ENCODE measurements at regions not wholly inside any gene's neighbourhood (a gene's known extent, or its start where the extent isn't known, plus 50 kb on each side); places are given as distances from the start of the nearest gene placed in this dataset.

DNA sequence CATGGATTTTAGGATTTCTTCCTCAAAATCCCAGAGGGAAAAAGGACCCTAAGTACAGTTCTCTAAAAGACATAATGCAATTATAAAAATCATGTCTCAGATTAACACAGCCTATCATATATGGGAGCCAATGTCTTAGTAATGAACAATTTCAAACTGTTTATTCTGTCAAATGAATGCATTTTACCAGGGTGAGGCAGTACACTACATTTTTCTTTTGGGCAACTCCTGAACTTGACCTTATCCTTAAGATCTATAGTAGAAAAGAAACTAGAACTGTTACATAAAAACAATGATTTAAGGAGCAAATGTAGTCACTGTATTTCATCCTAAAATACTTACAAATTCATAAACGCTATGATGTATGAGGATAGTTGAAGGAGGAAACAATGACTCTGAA is 226.3 kb upstream of the B3GALT2 start:
- Mint-ChIP-seq H3K36me3 (ENCODE audit: low read depth) (peaks cover 43% of the 10 kb centered on the region), H3K9me3 (ENCODE audit: insufficient read depth) (peaks cover 22% of the 10 kb centered on the region), H3K27me3 (ENCODE audit: low read depth) (no peaks in the 10 kb centered on the region), H3K4me1 (ENCODE audit: low read depth) (peaks cover 56% of the 10 kb centered on the region), H3K4me3 (no peak overlapping the region), H3K27ac (no peak overlapping the region)
- POLR2A ChIA-PET: no interaction called here
- DNase-seq (no peak), ATAC-seq (no peak)
- CTCF ChIA-PET: no interaction called here

DNA sequence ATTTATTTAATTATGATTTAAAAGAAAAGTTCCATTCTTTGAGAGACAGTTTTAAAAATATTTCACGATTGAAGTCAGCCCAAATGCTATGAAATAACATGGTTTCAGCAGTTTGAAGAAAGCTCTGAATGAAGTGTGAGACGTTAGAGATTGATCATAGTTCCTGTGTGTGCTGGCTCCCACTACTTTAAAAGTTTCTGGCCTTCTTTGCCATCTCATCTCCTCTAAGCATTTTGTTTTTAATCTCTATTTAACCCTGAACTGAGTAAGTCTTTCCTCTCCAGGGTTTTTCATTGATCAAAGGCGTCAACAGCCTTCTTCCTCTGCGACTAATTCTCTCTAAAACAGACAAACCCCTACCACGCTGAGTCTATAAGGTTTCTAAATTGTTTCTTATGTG is 225.3 kb upstream of the B3GALT2 start:
- peak overlapping the region; percentile 81 for H3K27ac Mint-ChIP-seq
- DNase-seq (no peak), ATAC-seq (peak; percentile 75)
- POLR2A ChIA-PET: no interaction called here
- H3K27me3 Mint-ChIP-seq (ENCODE audit: low read depth): no peaks in the 10 kb centered on the region
- peaks cover 22% of the 10 kb centered on the region for H3K9me3 Mint-ChIP-seq (ENCODE audit: insufficient read depth)
- H3K4me3 Mint-ChIP-seq: peak overlapping the region; percentile 46
- peaks cover 45% of the 10 kb centered on the region for H3K36me3 Mint-ChIP-seq (ENCODE audit: low read depth)
- CTCF ChIA-PET: no interaction called here
- H3K4me1 Mint-ChIP-seq (ENCODE audit: low read depth): peaks cover 53% of the 10 kb centered on the region

DNA sequence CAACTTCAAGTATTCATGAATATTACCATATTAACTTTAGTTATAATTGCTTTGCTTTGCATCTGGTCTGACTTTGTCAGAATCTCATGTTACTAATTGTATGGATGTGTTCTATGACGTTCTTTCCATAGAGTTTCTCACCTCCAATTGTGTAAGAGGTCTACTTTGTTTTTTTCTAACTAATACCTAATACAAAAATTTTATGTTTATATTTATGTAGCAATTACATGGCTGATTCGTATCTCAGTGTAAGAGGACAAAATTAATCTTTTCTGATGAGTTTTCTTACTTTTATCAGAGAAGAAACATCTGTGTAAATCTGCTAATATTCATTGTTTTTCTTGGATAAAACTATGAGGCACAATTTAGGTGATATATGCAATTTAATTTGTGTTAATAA is 224.8 kb upstream of the B3GALT2 start:
- H3K9me3 Mint-ChIP-seq (ENCODE audit: insufficient read depth): peaks cover 22% of the 10 kb centered on the region
- no peak overlapping the region for H3K4me3 Mint-ChIP-seq
- no peak for DNase-seq
- CTCF ChIA-PET: no interaction called here
- H3K36me3 Mint-ChIP-seq (ENCODE audit: low read depth): peaks cover 40% of the 10 kb centered on the region
- H3K27me3 Mint-ChIP-seq (ENCODE audit: low read depth): no peaks in the 10 kb centered on the region
- POLR2A ChIA-PET: no interaction called here
- ATAC-seq: no peak
- no peak overlapping the region for H3K27ac Mint-ChIP-seq
- H3K4me1 Mint-ChIP-seq (ENCODE audit: low read depth): peaks cover 51% of the 10 kb centered on the region

DNA sequence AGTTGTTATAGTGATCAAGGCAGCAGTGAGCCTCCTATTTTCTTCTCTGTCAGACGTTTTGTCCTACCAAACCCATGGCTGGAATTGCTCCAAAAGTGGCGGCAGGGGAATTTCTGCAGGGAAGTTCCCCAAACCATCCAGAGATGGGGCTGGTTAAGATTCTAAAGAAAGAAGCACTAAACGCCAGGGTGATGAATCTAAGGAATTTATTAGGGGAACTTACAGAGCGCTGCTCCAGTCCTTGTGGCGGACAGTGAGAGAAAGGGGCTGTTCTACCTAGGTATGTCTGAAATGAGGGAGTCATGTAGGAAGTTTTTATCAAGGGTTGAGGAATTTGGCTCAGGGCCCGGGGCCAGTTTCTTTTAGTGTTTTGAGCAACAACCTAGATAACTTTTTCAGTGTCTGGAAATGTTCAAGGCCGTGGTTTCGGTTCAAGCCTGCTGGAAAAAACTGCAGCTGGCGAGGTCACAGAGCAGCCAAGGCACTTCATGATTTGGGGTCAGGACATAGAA is 222.4 kb upstream of the B3GALT2 start:
- ChIA-PET CTCF (no interaction called here), POLR2A (no interaction called here)
- Mint-ChIP-seq H3K9me3 (ENCODE audit: insufficient read depth) (peaks cover 7% of the 10 kb centered on the region), H3K36me3 (ENCODE audit: low read depth) (peaks cover 31% of the 10 kb centered on the region), H3K27ac (no peak overlapping the region), H3K4me3 (no peak overlapping the region), H3K4me1 (ENCODE audit: low read depth) (peaks cover 36% of the 10 kb centered on the region), H3K27me3 (ENCODE audit: low read depth) (no peaks in the 10 kb centered on the region)
- DNase-seq (no peak), ATAC-seq (no peak)

DNA sequence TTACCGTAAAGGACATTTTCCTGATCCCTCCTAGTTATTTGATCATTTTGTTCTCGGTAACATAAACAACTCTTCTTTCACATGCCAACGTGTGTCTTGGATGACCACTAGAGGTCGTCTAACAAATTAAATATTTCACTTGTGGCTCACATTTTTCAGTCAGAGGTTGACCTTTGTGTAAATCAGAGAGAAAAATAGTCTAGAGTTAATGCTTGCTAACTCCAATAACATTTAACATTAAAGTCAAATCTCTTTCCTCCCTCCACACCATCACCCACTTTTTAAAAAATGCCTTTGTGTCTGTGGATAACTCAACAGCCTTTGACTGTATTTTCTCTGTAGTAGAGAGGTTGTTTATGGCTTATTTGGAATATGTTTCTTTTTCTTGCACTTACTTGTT is 220.5 kb upstream of the B3GALT2 start:
- Mint-ChIP-seq H3K36me3 (ENCODE audit: low read depth) (peaks cover 25% of the 10 kb centered on the region), H3K27ac (no peak overlapping the region), H3K27me3 (ENCODE audit: low read depth) (no peaks in the 10 kb centered on the region), H3K9me3 (ENCODE audit: insufficient read depth) (no peaks in the 10 kb centered on the region), H3K4me3 (no peak overlapping the region), H3K4me1 (ENCODE audit: low read depth) (peaks cover 26% of the 10 kb centered on the region)
- ATAC-seq: peak; percentile 64
- CTCF ChIA-PET: interaction anchor here (0.9 to 2.3 kb wide), 2 partner anchors 70 to 87 kb away, joined by 3 to 7 read pairs; no protein-coding TSS in a partner anchor
- POLR2A ChIA-PET: interaction anchor here (0.6 kb wide), 1 partner anchor 31 kb away, joined by 3 read pairs; no protein-coding TSS in a partner anchor
- DNase-seq: peak; percentile 36

DNA sequence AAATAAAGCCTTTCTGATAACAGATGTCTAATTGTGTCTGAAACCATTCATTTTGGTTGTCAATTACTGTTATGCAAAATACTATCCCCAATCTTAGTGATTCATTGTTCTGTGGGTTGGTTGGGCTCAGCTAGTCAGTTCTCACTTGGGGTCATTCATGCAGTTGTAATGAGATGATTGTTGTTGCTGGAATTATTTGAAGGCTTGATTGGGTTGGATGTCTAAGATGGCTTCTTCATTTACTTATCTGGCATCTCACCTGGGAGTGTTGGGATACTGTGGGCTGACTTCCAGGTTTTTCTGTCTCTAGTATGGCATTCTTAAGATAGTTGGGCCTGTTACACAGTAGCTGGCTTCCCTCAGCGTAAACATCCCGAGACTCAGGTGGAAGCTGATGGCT is 217.8 kb upstream of the B3GALT2 start:
- Mint-ChIP-seq H3K4me3 (no peak overlapping the region), H3K9me3 (ENCODE audit: insufficient read depth) (no peaks in the 10 kb centered on the region), H3K4me1 (ENCODE audit: low read depth) (peaks cover 20% of the 10 kb centered on the region), H3K27me3 (ENCODE audit: low read depth) (no peaks in the 10 kb centered on the region), H3K36me3 (ENCODE audit: low read depth) (peaks cover 18% of the 10 kb centered on the region), H3K27ac (no peak overlapping the region)
- POLR2A ChIA-PET: no interaction called here
- ATAC-seq (no peak), DNase-seq (no peak)
- CTCF ChIA-PET: interaction anchor here (0.7 to 1.4 kb wide), 4 partner anchors 9 to 201 kb away, joined by 3 to 5 read pairs (median 3); no protein-coding TSS in a partner anchor

DNA sequence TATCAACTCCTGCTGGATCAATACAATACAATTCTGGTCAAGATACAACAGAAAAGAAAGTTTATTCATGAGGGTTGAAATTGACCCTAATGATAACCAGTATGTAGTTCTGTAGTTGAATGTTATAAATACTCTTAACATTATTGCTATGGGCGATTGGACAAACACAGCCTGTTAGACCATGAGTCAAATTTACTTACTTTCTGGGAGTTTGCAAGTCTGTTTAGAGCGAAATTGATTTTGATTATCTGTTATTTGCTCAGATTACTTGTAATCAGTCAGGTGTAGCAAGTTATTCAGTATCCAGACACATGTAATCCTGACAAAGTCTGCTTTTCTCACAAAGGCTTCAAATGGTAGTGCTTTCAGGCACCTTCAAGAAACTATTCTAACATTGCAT is 216.6 kb upstream of the B3GALT2 start:
- DNase-seq (no peak), ATAC-seq (no peak)
- Mint-ChIP-seq H3K27me3 (ENCODE audit: low read depth) (no peaks in the 10 kb centered on the region), H3K4me1 (ENCODE audit: low read depth) (peaks cover 16% of the 10 kb centered on the region), H3K4me3 (no peak overlapping the region), H3K36me3 (ENCODE audit: low read depth) (peaks cover 9% of the 10 kb centered on the region), H3K27ac (no peak overlapping the region), H3K9me3 (ENCODE audit: insufficient read depth) (no peaks in the 10 kb centered on the region)
- CTCF ChIA-PET: interaction anchor here (0.7 kb wide), 1 partner anchor 822 kb away, joined by 3 read pairs; no protein-coding TSS in a partner anchor
- POLR2A ChIA-PET: no interaction called here

DNA sequence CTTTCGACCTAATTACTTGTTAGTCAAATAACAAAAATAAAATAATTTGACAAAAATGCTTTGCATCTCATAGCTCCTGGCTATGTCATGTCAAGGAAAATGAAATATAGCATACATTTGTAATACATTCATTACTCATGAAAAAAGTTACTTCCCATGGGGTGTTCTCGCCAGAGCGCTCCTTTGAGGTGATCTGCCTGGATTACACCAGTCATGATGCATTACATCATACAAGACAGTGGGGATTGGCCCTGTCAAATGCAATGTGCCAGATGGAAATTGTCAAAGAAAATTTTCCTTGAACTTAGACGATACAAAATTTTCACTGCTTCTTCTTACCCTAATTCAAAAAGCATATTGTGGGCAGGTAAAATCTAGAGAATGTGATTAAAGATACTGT is 215.6 kb upstream of the B3GALT2 start:
- H3K27me3 Mint-ChIP-seq (ENCODE audit: low read depth): no peaks in the 10 kb centered on the region

DNA sequence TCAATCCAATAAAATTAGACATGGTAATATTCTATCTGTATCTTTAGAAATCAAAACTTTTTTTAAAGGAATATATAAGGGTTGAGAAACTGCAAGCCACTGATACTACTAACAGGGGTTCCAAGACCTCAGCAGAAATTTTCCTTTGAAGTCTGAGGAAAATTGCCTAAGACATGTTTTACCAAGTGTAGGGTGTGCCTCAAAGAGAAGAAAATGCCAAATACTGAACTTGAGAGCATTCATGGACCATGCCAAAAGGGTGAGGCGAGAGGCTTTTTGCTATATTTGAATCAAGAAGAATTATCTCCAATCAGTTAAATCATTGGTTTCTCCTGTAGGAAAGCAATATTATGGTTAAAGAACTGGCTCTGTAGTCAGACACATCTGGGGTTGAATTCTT is 207.9 kb upstream of the B3GALT2 start:
- peaks cover 3% of the 10 kb centered on the region for H3K4me1 Mint-ChIP-seq (ENCODE audit: low read depth)
- H3K27ac Mint-ChIP-seq: no peak overlapping the region
- H3K4me3 Mint-ChIP-seq: no peak overlapping the region
- ChIA-PET POLR2A (no interaction called here), CTCF (interaction anchor here (0.7 to 1.4 kb wide), 2 partner anchors 10 to 11 kb away, joined by 3 read pairs; no protein-coding TSS in a partner anchor)
- no peak for DNase-seq
- H3K27me3 Mint-ChIP-seq (ENCODE audit: low read depth): no peaks in the 10 kb centered on the region
- H3K36me3 Mint-ChIP-seq (ENCODE audit: low read depth): no peaks in the 10 kb centered on the region
- ATAC-seq: no peak
- H3K9me3 Mint-ChIP-seq (ENCODE audit: insufficient read depth): no peaks in the 10 kb centered on the region

More for the DNA sequence above, 215.6 kb upstream of the B3GALT2 start:
- H3K4me1 Mint-ChIP-seq (ENCODE audit: low read depth): peaks cover 13% of the 10 kb centered on the region
- H3K4me3 Mint-ChIP-seq: no peak overlapping the region
- no peak overlapping the region for H3K27ac Mint-ChIP-seq
- DNase-seq (no peak), ATAC-seq (no peak)
- no peaks in the 10 kb centered on the region for H3K9me3 Mint-ChIP-seq (ENCODE audit: insufficient read depth)
- ChIA-PET CTCF (no interaction called here), POLR2A (no interaction called here)
- H3K36me3 Mint-ChIP-seq (ENCODE audit: low read depth): peaks cover 5% of the 10 kb centered on the region

DNA sequence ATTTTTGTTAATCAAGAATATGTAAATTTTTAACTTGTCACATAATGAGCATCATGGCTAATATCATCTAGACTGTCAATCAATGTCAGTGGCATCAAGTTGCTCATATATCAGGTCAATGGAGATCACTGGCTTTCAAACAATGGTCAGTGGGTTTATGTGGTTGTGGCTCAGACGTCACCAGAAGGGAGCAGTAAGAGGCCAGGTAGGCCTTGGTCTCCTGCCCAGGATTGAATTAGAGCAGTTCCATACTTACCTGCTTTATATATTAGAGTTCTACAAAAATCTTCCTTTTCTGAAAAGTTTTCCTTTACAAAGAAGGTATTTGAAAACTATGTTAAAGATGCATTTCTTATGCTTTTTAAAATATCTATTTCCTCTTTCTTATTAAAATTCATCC is 206.3 kb upstream of the B3GALT2 start:
- H3K4me3 Mint-ChIP-seq: no peak overlapping the region
- ATAC-seq (no peak), DNase-seq (no peak)
- H3K27me3 Mint-ChIP-seq (ENCODE audit: low read depth): no peaks in the 10 kb centered on the region
- POLR2A ChIA-PET: no interaction called here
- no peaks in the 10 kb centered on the region for H3K9me3 Mint-ChIP-seq (ENCODE audit: insufficient read depth)
- H3K27ac Mint-ChIP-seq: no peak overlapping the region
- CTCF ChIA-PET: no interaction called here
- peaks cover 3% of the 10 kb centered on the region for H3K4me1 Mint-ChIP-seq (ENCODE audit: low read depth)
- no peaks in the 10 kb centered on the region for H3K36me3 Mint-ChIP-seq (ENCODE audit: low read depth)

DNA sequence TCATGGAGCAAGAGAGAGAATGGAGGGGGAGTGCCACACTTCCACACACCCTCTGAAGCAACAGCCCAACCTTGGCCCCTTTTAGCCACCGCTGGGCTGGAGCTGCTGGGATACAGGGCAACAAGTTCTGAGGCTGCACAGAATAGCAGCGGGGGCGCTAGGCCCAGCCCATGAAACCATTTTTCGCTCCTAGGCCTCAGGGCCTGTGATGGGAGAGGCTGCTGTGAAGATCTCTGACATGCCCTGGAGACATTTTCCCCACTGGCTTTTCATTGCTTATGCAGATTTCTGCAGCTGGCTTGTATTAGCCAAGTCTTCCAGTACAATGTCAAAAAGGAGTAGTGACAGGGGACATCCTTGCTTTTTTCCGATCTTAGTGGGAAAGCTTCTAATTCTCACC is 202.3 kb upstream of the B3GALT2 start:
- Mint-ChIP-seq H3K27me3 (ENCODE audit: low read depth) (no peaks in the 10 kb centered on the region), H3K9me3 (ENCODE audit: insufficient read depth) (no peaks in the 10 kb centered on the region), H3K36me3 (ENCODE audit: low read depth) (no peaks in the 10 kb centered on the region), H3K27ac (no peak overlapping the region), H3K4me3 (no peak overlapping the region), H3K4me1 (ENCODE audit: low read depth) (no peaks in the 10 kb centered on the region)
- POLR2A ChIA-PET: no interaction called here
- CTCF ChIA-PET: no interaction called here
- DNase-seq: no peak
- no peak for ATAC-seq

DNA sequence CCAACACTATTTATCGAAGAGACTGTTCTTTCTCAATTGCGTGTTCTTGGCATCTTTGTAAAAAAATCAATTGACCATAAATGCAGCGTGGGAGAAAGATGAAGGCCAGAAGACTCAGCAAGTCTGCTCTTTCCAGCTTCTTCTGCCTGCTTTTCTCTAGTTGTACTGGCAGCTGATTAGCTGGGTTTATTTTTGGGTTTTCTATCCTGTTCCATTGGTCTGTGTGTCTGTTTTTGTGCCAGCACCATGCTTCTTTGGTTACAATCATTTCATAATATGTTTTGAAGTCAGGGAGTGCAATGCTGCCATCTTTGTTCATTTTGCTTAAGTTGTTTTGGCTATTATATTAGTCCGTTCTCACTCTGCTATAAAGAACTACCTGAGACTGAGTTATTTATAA is 201.8 kb upstream of the B3GALT2 start:
- Mint-ChIP-seq H3K9me3 (ENCODE audit: insufficient read depth) (no peaks in the 10 kb centered on the region), H3K36me3 (ENCODE audit: low read depth) (no peaks in the 10 kb centered on the region), H3K4me1 (ENCODE audit: low read depth) (no peaks in the 10 kb centered on the region), H3K27ac (no peak overlapping the region), H3K27me3 (ENCODE audit: low read depth) (no peaks in the 10 kb centered on the region), H3K4me3 (no peak overlapping the region)
- ATAC-seq: no peak
- ChIA-PET POLR2A (no interaction called here), CTCF (no interaction called here)
- DNase-seq: no peak

DNA sequence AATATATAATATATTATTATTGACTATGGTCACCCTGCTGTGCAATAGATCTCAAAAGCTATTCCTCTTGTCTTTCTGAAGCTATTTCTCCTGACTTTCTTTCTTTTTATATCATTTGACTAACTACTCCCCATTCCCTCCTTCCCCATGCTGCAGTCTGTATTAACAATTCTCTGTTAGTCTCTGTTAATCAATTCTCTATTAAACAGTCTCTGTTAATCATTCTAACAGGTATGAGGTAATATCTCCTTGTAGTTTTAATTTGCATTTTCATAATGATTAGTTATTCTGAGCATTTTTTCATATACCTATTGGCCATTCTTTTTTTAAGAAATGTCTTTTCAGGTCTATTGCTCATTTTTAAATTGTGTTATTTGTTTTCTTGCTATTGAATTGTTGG is 201.0 kb upstream of the B3GALT2 start:
- H3K4me1 Mint-ChIP-seq (ENCODE audit: low read depth): no peaks in the 10 kb centered on the region
- no peaks in the 10 kb centered on the region for H3K36me3 Mint-ChIP-seq (ENCODE audit: low read depth)
- no peak overlapping the region for H3K4me3 Mint-ChIP-seq

More for the DNA sequence above, 201.0 kb upstream of the B3GALT2 start:
- POLR2A ChIA-PET: no interaction called here
- ATAC-seq (no peak), DNase-seq (no peak)
- CTCF ChIA-PET: no interaction called here
- Mint-ChIP-seq H3K27me3 (ENCODE audit: low read depth) (no peaks in the 10 kb centered on the region), H3K9me3 (ENCODE audit: insufficient read depth) (no peaks in the 10 kb centered on the region), H3K27ac (no peak overlapping the region)
